DMS 273 (cell line): ENCODE measurements at regions not wholly inside any gene's neighbourhood (a gene's known extent, or its start where the extent isn't known, plus 50 kb on each side); places are given as distances from the start of the nearest gene placed in this dataset.

Experiments
- DNase-seq: peaks from one replicate; lab custom pipeline; 2025; ENCODE audit not compliant: unreplicated experiment; lab: John Stamatoyannopoulos, UW

GRCh38 chr11:45523760-45524159 is 141.7 kb downstream of the CHST1 start:
- peak; percentile 9 for DNase-seq

GRCh38 chr11:45518833-45519535 is 146.4 kb downstream of the CHST1 start:
- no peak for DNase-seq

GRCh38 chr11:45518141-45518832 is 147.1 kb downstream of the CHST1 start:
- DNase-seq: no peak

GRCh38 chr11:45517171-45517770 is 148.2 kb downstream of the CHST1 start:
- DNase-seq: no peak

GRCh38 chr11:45513821-45514340 is 151.5 kb downstream of the CHST1 start:
- no peak for DNase-seq

GRCh38 chr11:45512471-45513148 is 152.8 kb downstream of the CHST1 start:
- DNase-seq: peak; percentile 48

GRCh38 chr11:45511566-45511965 is 153.9 kb downstream of the CHST1 start:
- peak; percentile 82 for DNase-seq

- DNase-seq: no peak
Measured at GRCh38 chr11:45507916-45508315, 157.5 kb downstream of the CHST1 start.

- no peak for DNase-seq
Measured at GRCh38 chr11:45503311-45503710, 162.1 kb downstream of the CHST1 start.

GRCh38 chr11:45502226-45502545 is 163.2 kb downstream of the CHST1 start:
- no peak for DNase-seq

- DNase-seq: no peak
Measured at GRCh38 chr11:45501392-45502225, 163.8 kb downstream of the CHST1 start.

GRCh38 chr11:45500451-45500850 is 165.0 kb downstream of the CHST1 start:
- DNase-seq: no peak

- peak; percentile 15 for DNase-seq
Measured at GRCh38 chr11:45494738-45495137, 170.7 kb downstream of the CHST1 start.

GRCh38 chr11:45489281-45489905 is 176.0 kb downstream of the CHST1 start:
- DNase-seq: no peak

- no peak for DNase-seq
Measured at GRCh38 chr11:45486461-45486860, 179.0 kb downstream of the CHST1 start.

GRCh38 chr11:45485070-45485707 is 180.2 kb downstream of the CHST1 start:
- DNase-seq: peak; percentile 27

GRCh38 chr11:45484326-45484883 is 181.0 kb downstream of the CHST1 start:
- no peak for DNase-seq

- no peak for DNase-seq
Measured at GRCh38 chr11:45483416-45483815, 182.0 kb downstream of the CHST1 start.

GRCh38 chr11:45482331-45482730 is 183.1 kb downstream of the CHST1 start:
- no peak for DNase-seq
